ENCODE measurements at regions not wholly inside any gene's neighbourhood (a gene's known extent, or its start where the extent isn't known, plus 50 kb on each side); places are given as distances from the start of the nearest gene placed in this dataset.

- POLR2A ChIA-PET = no interaction called here
Observed at GRCh38 chr4:14925471-14925870, 76.8 kb upstream of the CPEB2 start.

GRCh38 chr4:14926368-14926767, 75.9 kb upstream of the CPEB2 start:
- ChIA-PET POLR2A (no interaction called here), CTCF (no interaction called here)
- no peaks in the 10 kb centered on the region for H3K27me3 ChIP-seq (ENCODE audit: insufficient read depth)
- no peak overlapping the region for H3K27ac ChIP-seq (ENCODE audit: low read depth in 2 of 2, low read length in 1 of 2)
- H3K4me3 ChIP-seq (ENCODE audit: low read depth in 2 of 2, low read length in 1 of 2) = no peak overlapping the region
- H3K4me1 ChIP-seq (ENCODE audit: control insufficient read depth in 1 of 2, insufficient read depth in 2 of 2, low read depth in 1 of 2, low read length in 1 of 2) = no peaks in the 10 kb centered on the region
- no peaks in the 10 kb centered on the region for H3K79me2 ChIP-seq (ENCODE audit: insufficient read depth)
- H3K9ac ChIP-seq = no peak overlapping the region
- H3K36me3 ChIP-seq (replicated peaks in 1 of 2; ENCODE audit: control insufficient read depth in 1 of 2, insufficient read depth in 2 of 2, low read length in 1 of 2) = no peaks in the 10 kb centered on the region
- no peak for DNase-seq
- no peaks in the 10 kb centered on the region for H3K9me3 ChIP-seq
- TF ChIP-seq TEAD4 (IDR thresholded peaks at IDR 0.05; ENCODE audit: borderline replicate concordance, insufficient read depth) (no peak), PBX3 (IDR thresholded peaks at IDR 0.05) (no peak), POLR2AphosphoS5 (IDR thresholded peaks at IDR 0.05; ENCODE audit: low read depth, low read length) (no peak), RXRA (IDR thresholded peaks at IDR 0.05; ENCODE audit: borderline replicate concordance, low read depth) (no peak), RFX5 (IDR thresholded peaks at IDR 0.05; ENCODE audit: low read length) (no peak), USF1 (IDR thresholded peaks at IDR 0.05; ENCODE audit: borderline replicate concordance, low read depth) (no peak), EZH2phosphoT487 (IDR thresholded peaks at IDR 0.05; ENCODE audit: borderline replicate concordance, low read depth) (no peak), TCF12 (IDR thresholded peaks at IDR 0.05) (no peak), RCOR1 (IDR thresholded peaks at IDR 0.05; ENCODE audit: low read length) (no peak), MXI1 (IDR thresholded peaks at IDR 0.05; ENCODE audit: low read depth, low read length) (no peak), REST (IDR thresholded peaks at IDR 0.05; ENCODE audit: low read depth, low read length) (no peak), EP300 (IDR thresholded peaks at IDR 0.05; ENCODE audit: borderline replicate concordance in 1 of 2, low read depth in 1 of 2, low read length in 1 of 2) (no peak), MEF2A (IDR thresholded peaks at IDR 0.05; ENCODE audit: borderline replicate concordance, low read depth) (no peak), RAD21 (IDR thresholded peaks at IDR 0.05; ENCODE audit: low read length) (no peak), FOXM1 (IDR thresholded peaks at IDR 0.05; ENCODE audit: low read depth) (no peak)
- no peaks in the 10 kb centered on the region for H3K9me2 ChIP-seq
- H2AFZ ChIP-seq (ENCODE audit: low read depth) = no peak overlapping the region
- no peaks in the 10 kb centered on the region for H3F3A ChIP-seq (replicated peaks; ENCODE audit: insufficient read depth)
- WGBS (ENCODE audit: low lambda C conversion rate) = 65% methylated on average over 2 of the region's 2 CpGs
- H3K4me2 ChIP-seq = no peak overlapping the region
- H4K20me1 ChIP-seq (ENCODE audit: insufficient read depth) = no peaks in the 10 kb centered on the region

More at GRCh38 chr4:14925471-14925870, 76.8 kb upstream of the CPEB2 start:
- H3K27ac ChIP-seq (ENCODE audit: low read depth in 2 of 2, low read length in 1 of 2) = no peak overlapping the region
- H3K9me2 ChIP-seq = no peaks in the 10 kb centered on the region
- DNase-seq = no peak
- no peaks in the 10 kb centered on the region for H3K9me3 ChIP-seq
- no peak overlapping the region for H3K4me3 ChIP-seq (ENCODE audit: low read depth in 2 of 2, low read length in 1 of 2)
- no peaks in the 10 kb centered on the region for H3K27me3 ChIP-seq (ENCODE audit: insufficient read depth)
- no peak for TF ChIP-seq FOSL2 (IDR thresholded peaks at IDR 0.05; ENCODE audit: borderline replicate concordance, low read depth)
- no peak for TF ChIP-seq JUND (IDR thresholded peaks at IDR 0.05)
- TF ChIP-seq FOXM1 (IDR thresholded peaks at IDR 0.05; ENCODE audit: low read depth) = no peak
- no peak for TF ChIP-seq ELF1 (IDR thresholded peaks at IDR 0.05)
- TF ChIP-seq RXRA (IDR thresholded peaks at IDR 0.05; ENCODE audit: borderline replicate concordance, low read depth) = no peak
- TF ChIP-seq EP300 (IDR thresholded peaks at IDR 0.05; ENCODE audit: borderline replicate concordance in 1 of 2, low read depth in 1 of 2, low read length in 1 of 2) = no peak
- no peak for TF ChIP-seq RFX5 (IDR thresholded peaks at IDR 0.05; ENCODE audit: low read length)
- TF ChIP-seq GATA2 (CRISPR knock-in tag; IDR thresholded peaks at IDR 0.05) = no peak
- no peak for TF ChIP-seq MXI1 (IDR thresholded peaks at IDR 0.05; ENCODE audit: low read depth, low read length)
- no peak for TF ChIP-seq SMC3 (IDR thresholded peaks at IDR 0.05; ENCODE audit: low read depth, low read length)
- TF ChIP-seq SIN3A (IDR thresholded peaks at IDR 0.05; ENCODE audit: borderline replicate concordance, low read depth, low read length) = no peak
- TF ChIP-seq USF1 (IDR thresholded peaks at IDR 0.05; ENCODE audit: borderline replicate concordance, low read depth) = no peak
- no peak for TF ChIP-seq GABPA (IDR thresholded peaks at IDR 0.05; ENCODE audit: low read depth)
- TF ChIP-seq CHD2 (IDR thresholded peaks at IDR 0.05; ENCODE audit: low read length, partially characterized antibody) = no peak
- TF ChIP-seq POLR2AphosphoS5 (IDR thresholded peaks at IDR 0.05; ENCODE audit: low read depth, low read length) = no peak
- H4K20me1 ChIP-seq (ENCODE audit: insufficient read depth) = no peaks in the 10 kb centered on the region
- CTCF ChIA-PET = no interaction called here
- no peaks in the 10 kb centered on the region for H3K4me1 ChIP-seq (ENCODE audit: control insufficient read depth in 1 of 2, insufficient read depth in 2 of 2, low read depth in 1 of 2, low read length in 1 of 2)
- no peaks in the 10 kb centered on the region for H3F3A ChIP-seq (replicated peaks; ENCODE audit: insufficient read depth)
- H3K9ac ChIP-seq = no peak overlapping the region
- WGBS (ENCODE audit: low lambda C conversion rate) = 42% methylated on average over 5 of the region's 5 CpGs
- H3K36me3 ChIP-seq (replicated peaks in 1 of 2; ENCODE audit: control insufficient read depth in 1 of 2, insufficient read depth in 2 of 2, low read length in 1 of 2) = no peaks in the 10 kb centered on the region
- H2AFZ ChIP-seq (ENCODE audit: low read depth) = no peak overlapping the region
- H3K79me2 ChIP-seq (ENCODE audit: insufficient read depth) = no peaks in the 10 kb centered on the region
- H3K4me2 ChIP-seq = no peak overlapping the region

All from SK-N-SH (cell line).